CD4-positive, CD25-positive, alpha-beta regulatory T cell (primary cell): ENCODE measurements at regions not wholly inside any gene's neighbourhood (a gene's known extent, or its start where the extent isn't known, plus 50 kb on each side); places are given as distances from the start of the nearest gene placed in this dataset.

Experiments
- ATAC-seq, 2 donors: fragments of 150-1000 bp; cut with Tn5 transposase; one replicate each; pipeline ENCODE4 v1.10.0; 2021; ENCODE audit warnings: low read depth in 2 of 2, moderate number of reproducible peaks in 2 of 2, moderate library complexity in 1 of 2
- DNase-seq, 3 donors: peaks; one replicate each; pipeline versions ENCODE4 v3.0.0 to v3.0.0-alpha.2; 2012 to 2022; ENCODE audit warnings: mixed read lengths in 1 of 3
- H3K27ac ChIP-seq: one replicate; pipeline ENCODE4 v1.7.0; 2013; ENCODE audit warnings: mild to moderate bottlenecking, low read length; ENCODE audit not compliant: insufficient read depth, poor library complexity, severe bottlenecking
- H3K27me3 ChIP-seq: one replicate; pipeline ENCODE4 v1.7.0; 2013; ENCODE audit warnings: low read length; ENCODE audit not compliant: control insufficient read depth, insufficient read depth
- H3K36me3 ChIP-seq: one replicate; pipeline ENCODE4 v1.7.0; 2013; ENCODE audit warnings: mild to moderate bottlenecking, low read length, moderate library complexity; ENCODE audit not compliant: control insufficient read depth, insufficient read depth
- H3K4me1 ChIP-seq: 2 replicates; pipeline ENCODE4 v1.7.0; 2013; ENCODE audit warnings: mild to moderate bottlenecking, low read length; ENCODE audit not compliant: insufficient read depth, control insufficient read depth, poor library complexity, severe bottlenecking
- H3K4me3 ChIP-seq: one replicate; pipeline ENCODE4 v1.7.0; 2013; ENCODE audit warnings: low read depth, mild to moderate bottlenecking, low read length, moderate library complexity
- H3K9me3 ChIP-seq, 2 experiments: 1 replicate in 1 of 2; 2 replicates in 1 of 2; pipeline ENCODE4 v1.7.0; 2013; ENCODE audit warnings: low read length in 2 of 2, mild to moderate bottlenecking in 1 of 2, moderate library complexity in 1 of 2; ENCODE audit not compliant: control insufficient read depth in 2 of 2
- H3K27ac Mint-ChIP-seq, 3 donors: one replicate each; pipeline ENCODE4 v1.8.0; 2020 to 2022; ENCODE audit warnings: mild to moderate bottlenecking in 3 of 3, mixed read lengths in 3 of 3, moderate library complexity in 2 of 3
- H3K27me3 Mint-ChIP-seq: one replicate; pipeline ENCODE4 v1.8.0; 2022; ENCODE audit warnings: mild to moderate bottlenecking, mixed read lengths
- H3K36me3 Mint-ChIP-seq: one replicate; pipeline ENCODE4 v1.8.0; 2020; ENCODE audit warnings: mixed read lengths
- H3K4me1 Mint-ChIP-seq, 4 donors: one replicate each; pipeline ENCODE4 v1.8.0; 2020 to 2022; ENCODE audit warnings: mixed read lengths in 4 of 4, mild to moderate bottlenecking in 1 of 4
- H3K4me3 Mint-ChIP-seq, 4 donors: one replicate each; pipeline ENCODE4 v1.8.0; 2020 to 2022; ENCODE audit warnings: mild to moderate bottlenecking in 4 of 4, mixed read lengths in 4 of 4, moderate library complexity in 3 of 4
- H3K9me3 Mint-ChIP-seq, 7 donors: one replicate each; pipeline ENCODE4 v1.8.0; 2020 to 2022; ENCODE audit warnings: mixed read lengths in 7 of 7, mild to moderate bottlenecking in 3 of 7, moderate library complexity in 2 of 7

DNA sequence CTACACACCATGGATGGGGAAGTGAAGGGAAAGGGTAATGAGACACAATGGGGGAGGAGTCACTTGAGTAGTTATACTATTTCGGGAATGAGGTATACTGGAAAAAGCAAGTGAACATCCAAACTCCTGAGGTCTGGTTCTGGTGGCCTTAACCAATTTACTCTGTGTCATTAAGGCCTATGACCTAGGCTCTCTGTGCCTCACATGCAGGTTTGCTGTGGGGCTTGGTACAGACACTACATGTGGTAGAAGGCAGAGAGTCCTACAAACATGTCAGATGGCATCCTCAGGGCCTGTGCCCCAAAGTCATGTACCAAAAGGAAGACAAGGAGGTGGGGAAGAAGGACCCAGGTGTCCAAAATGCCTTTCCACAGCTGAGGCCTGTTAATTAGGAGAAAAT lies 98.9 kb downstream of the TRIM29 start:
- H3K36me3 Mint-ChIP-seq: no peaks in the 10 kb centered on the region
- H3K4me1 Mint-ChIP-seq: no peaks in the 10 kb centered on the region
- peaks cover 0 to 4% (median 0%) of the 10 kb centered on the region in 7 donors for H3K9me3 Mint-ChIP-seq
- no peak overlapping the region for H3K27ac Mint-ChIP-seq
- H3K4me3 ChIP-seq: no peak overlapping the region
- ATAC-seq (no peak), DNase-seq (no peak)
- H3K27ac ChIP-seq: no peak overlapping the region
- peaks cover 0 to 3% of the 10 kb centered on the region in 2 experiments for H3K9me3 ChIP-seq
- peaks cover 7% of the 10 kb centered on the region for H3K27me3 Mint-ChIP-seq
- no peaks in the 10 kb centered on the region for H3K4me1 ChIP-seq
- H3K27me3 ChIP-seq: no peaks in the 10 kb centered on the region
- no peaks in the 10 kb centered on the region for H3K36me3 ChIP-seq
- no peak overlapping the region for H3K4me3 Mint-ChIP-seq

DNA sequence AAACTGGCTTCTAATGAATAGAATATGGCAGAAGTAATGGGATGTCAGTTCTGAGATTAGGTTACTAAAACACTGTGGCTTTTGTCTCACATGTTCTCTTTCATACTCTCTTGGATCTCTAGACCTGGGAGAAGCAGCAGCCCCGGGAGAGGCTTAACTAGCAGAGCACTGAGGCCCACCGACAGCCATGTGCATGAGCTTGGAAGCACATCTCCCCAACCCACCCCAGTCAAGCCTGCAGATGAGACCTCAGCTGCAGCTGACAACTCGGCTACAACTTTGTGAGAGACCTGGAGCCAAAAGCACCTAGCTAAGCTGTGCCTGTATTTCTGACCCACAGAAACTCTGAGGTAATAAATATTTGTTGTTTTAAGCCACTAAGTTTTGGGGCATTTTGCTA lies 100.8 kb downstream of the TRIM29 start:
- no peaks in the 10 kb centered on the region for H3K4me1 Mint-ChIP-seq
- H3K4me3 Mint-ChIP-seq: no peak overlapping the region
- Histone ChIP-seq H3K9me3 (peaks cover 0 to 3% of the 10 kb centered on the region in 2 experiments), H3K36me3 (no peaks in the 10 kb centered on the region), H3K27me3 (no peaks in the 10 kb centered on the region), H3K27ac (no peak overlapping the region), H3K4me3 (no peak overlapping the region), H3K4me1 (no peaks in the 10 kb centered on the region)
- H3K27ac Mint-ChIP-seq: no peak overlapping the region
- H3K36me3 Mint-ChIP-seq: no peaks in the 10 kb centered on the region
- no peak for DNase-seq
- H3K27me3 Mint-ChIP-seq: peaks cover 3% of the 10 kb centered on the region
- no peak for ATAC-seq
- peaks cover 0 to 3% (median 0%) of the 10 kb centered on the region in 7 donors for H3K9me3 Mint-ChIP-seq

DNA sequence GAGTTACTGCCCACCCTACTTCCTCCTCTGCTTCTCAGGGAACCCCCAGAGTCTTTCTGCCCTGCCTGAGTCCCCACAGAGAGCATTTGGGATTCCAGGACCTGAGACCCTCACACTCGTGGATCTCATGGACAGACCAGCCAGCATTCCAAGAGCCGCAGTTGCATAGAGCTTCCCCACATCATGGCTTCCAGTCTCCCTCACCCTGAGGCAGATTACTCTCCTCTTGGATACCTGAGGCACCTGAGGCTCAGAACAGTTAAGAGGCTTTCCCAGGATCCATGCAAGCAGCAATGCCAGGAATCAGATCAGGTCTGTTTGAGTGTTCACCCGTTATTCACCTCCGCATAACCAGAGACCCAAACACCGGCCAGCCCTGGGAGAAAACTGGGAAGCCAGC lies 102.2 kb downstream of the TRIM29 start:
- no peaks in the 10 kb centered on the region for H3K4me1 Mint-ChIP-seq

DNA sequence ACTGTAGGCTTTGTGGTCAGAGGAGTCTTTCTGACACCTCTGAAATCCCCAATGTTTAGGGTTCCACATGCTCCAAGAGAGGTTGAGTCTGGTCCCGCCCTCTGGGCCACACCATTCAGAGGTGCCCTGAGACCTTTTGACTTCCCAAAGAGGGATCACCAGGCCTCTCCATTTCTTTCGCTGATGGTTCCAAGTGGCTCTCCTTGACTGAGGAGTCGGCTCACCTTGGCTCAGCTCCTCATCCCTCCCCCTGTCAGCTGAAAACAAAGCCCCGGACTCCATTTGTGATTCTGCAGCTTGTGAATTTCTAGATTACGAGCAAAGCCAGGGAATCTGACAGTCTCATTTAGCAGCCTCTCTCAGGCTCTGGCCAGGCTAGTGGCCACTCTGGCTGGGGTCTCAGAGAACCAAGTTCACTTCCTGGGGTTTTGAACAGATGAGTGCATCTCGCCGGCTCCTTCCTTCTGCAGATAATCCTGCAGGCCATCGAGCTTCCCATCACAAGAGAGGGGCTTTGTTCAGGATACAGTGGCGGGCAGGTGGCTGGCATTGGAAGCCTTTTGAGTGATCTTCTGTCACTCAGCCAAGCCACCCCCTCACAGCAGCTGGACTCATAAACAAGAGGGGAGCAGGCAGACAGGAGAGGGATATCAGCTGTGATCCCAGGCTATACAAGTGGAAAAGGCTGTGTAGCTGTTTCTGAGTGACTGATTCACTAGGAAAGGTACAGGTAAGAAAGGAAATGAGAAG lies 102.9 kb downstream of the TRIM29 start:
- no peaks in the 10 kb centered on the region for H3K4me1 Mint-ChIP-seq
- DNase-seq (no peak), ATAC-seq (no peak)
- Histone ChIP-seq H3K27ac (no peak overlapping the region), H3K4me1 (no peaks in the 10 kb centered on the region), H3K4me3 (no peak overlapping the region), H3K27me3 (no peaks in the 10 kb centered on the region), H3K36me3 (no peaks in the 10 kb centered on the region), H3K9me3 (peaks cover 0 to 3% of the 10 kb centered on the region in 2 experiments)
- H3K27me3 Mint-ChIP-seq: no peaks in the 10 kb centered on the region
- peaks cover 0 to 2% (median 0%) of the 10 kb centered on the region in 7 donors for H3K9me3 Mint-ChIP-seq
- H3K27ac Mint-ChIP-seq: no peak overlapping the region
- H3K36me3 Mint-ChIP-seq: no peaks in the 10 kb centered on the region
- no peak overlapping the region for H3K4me3 Mint-ChIP-seq

More for the DNA sequence above, 102.2 kb downstream of the TRIM29 start:
- no peaks in the 10 kb centered on the region for H3K4me1 ChIP-seq
- H3K27me3 ChIP-seq: no peaks in the 10 kb centered on the region
- no peak overlapping the region for H3K27ac ChIP-seq
- H3K36me3 Mint-ChIP-seq: no peaks in the 10 kb centered on the region
- H3K4me3 ChIP-seq: no peak overlapping the region
- H3K4me3 Mint-ChIP-seq: no peak overlapping the region
- ATAC-seq (no peak), DNase-seq (no peak)
- peaks cover 0 to 3% of the 10 kb centered on the region in 2 experiments for H3K9me3 ChIP-seq
- peaks cover 0 to 2% (median 0%) of the 10 kb centered on the region in 7 donors for H3K9me3 Mint-ChIP-seq
- H3K27me3 Mint-ChIP-seq: no peaks in the 10 kb centered on the region
- no peak overlapping the region for H3K27ac Mint-ChIP-seq
- H3K36me3 ChIP-seq: no peaks in the 10 kb centered on the region

DNA sequence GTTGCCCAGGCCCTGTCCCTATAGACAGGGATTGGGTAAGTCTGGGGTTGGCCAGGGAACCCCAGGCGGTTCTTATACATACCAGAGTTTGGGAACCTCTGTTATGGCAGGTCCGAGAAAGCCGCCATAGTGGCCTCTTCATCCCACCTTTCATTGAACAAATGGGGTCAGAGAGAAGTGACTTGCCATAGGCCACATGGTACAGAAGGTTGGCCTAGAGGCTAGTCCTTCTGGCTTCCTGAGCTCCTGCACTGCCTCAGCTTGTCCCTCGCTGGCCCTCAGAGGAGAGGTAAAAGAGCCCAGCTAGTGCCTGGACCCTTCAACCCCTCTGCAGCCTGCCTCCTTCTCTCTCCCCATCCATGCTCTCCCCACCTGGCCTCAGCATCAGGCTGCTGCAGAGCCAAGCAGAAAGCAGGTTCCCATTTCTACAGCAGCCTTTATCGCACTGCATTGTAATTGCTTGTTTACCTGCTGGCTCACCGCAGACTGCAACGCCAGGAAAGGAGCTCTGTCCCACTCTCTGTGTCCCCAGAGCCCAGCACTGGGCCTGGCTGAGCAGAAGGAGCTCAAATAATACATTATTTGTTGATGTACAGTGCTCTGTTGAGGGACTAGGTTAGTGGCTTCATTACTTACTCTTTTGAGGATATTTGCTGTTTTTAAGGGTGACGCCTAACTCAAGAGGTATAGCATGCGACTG lies 103.6 kb downstream of the TRIM29 start:
- no peak for ATAC-seq
- H3K4me1 Mint-ChIP-seq: no peaks in the 10 kb centered on the region
- H3K4me3 ChIP-seq: no peak overlapping the region
- H3K27ac Mint-ChIP-seq: no peak overlapping the region
- peaks cover 0 to 2% (median 0%) of the 10 kb centered on the region in 7 donors for H3K9me3 Mint-ChIP-seq
- no peaks in the 10 kb centered on the region for H3K27me3 Mint-ChIP-seq
- H3K4me1 ChIP-seq: no peaks in the 10 kb centered on the region
- no peaks in the 10 kb centered on the region for H3K36me3 ChIP-seq
- no peaks in the 10 kb centered on the region for H3K36me3 Mint-ChIP-seq
- no peak overlapping the region for H3K4me3 Mint-ChIP-seq
- no peak for DNase-seq
- H3K27ac ChIP-seq: no peak overlapping the region
- H3K9me3 ChIP-seq: peaks cover 0 to 3% of the 10 kb centered on the region in 2 experiments
- H3K27me3 ChIP-seq: no peaks in the 10 kb centered on the region

DNA sequence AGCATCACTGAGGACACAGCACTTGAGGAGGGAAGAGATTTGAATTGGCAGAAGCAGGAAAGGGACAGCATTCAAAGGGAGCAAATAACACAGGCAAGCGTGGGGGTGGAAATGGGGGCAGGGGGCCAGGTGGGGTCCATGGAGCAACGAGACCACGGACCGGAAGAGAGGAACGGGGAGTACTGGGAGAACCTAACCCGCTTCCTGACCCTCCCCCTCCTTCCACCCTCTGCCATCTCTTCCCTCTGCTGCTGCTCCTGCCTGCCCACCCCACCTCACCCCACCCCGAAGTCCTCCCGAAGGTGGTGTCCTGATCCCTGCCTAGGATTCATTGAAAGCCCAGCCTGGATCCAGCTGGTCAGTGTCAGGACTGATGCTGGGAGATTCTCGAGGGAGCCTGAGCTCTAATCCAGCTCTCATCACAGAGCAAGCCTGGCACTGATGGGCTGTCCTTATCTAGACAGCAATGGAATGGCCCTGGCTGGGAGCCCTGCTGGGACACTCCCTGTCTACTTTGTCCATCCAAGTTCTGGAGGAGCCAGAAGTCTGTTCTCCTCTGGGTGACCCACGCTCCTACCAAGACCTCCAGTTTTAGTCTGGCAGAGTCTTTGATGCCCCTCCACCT lies 105.0 kb downstream of the TRIM29 start:
- Histone ChIP-seq H3K9me3 (peaks cover 0 to 3% of the 10 kb centered on the region in 2 experiments), H3K36me3 (no peaks in the 10 kb centered on the region), H3K4me3 (no peak overlapping the region), H3K4me1 (no peaks in the 10 kb centered on the region), H3K27ac (no peak overlapping the region), H3K27me3 (no peaks in the 10 kb centered on the region)
- Mint-ChIP-seq H3K4me3 (no peak overlapping the region), H3K9me3 (peaks cover 0 to 2% (median 0%) of the 10 kb centered on the region in 7 donors), H3K27me3 (no peaks in the 10 kb centered on the region), H3K36me3 (no peaks in the 10 kb centered on the region), H3K4me1 (no peaks in the 10 kb centered on the region), H3K27ac (no peak overlapping the region)
- ATAC-seq: no peak
- DNase-seq: no peak

DNA sequence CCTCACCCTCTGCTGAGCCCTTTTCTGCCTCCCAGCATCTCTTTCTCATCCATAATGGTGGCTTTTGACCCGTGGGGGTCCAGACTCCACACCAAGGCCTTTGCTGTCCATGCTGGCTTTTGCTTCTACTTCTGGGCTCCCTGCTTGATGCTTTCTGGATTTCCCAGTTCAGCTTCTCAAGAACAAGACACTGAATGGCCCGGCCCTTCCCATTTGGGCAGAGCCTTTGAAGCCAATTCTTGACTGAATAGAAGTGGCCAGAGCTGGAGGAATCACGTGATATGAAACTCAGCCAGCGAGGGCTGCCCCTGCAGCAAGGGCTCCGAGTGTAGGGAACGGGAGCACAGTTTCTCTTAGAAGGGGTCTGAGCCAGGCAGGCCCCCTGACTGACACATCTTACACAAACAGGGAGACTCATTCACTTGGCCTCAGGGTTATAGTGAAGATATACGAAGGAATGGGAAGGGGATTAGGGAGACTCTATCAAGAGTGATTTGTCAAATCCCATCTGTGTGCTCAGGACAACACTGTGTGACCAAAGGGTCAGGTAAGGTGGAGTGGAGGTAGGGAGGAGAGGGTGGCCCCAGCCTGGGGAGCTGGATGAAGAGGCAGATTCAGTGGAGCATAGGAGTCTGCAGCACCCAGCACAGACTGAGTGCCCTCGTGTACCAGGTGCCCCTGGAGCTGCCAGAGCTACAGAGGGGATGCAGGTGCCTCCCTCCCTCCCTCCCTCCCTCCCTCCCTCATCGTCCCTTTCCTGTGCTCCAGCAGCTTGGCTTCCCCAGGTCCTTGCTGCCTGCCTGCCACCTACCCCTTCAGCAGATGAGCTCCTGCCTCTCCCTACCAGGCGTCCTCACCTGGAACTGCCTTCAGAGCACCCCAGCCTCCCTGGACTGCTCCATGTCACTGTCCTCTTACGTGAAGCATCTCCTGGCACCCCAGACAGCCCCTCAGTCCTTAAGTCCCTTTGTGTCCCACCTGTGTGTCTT lies 106.0 kb downstream of the TRIM29 start:
- Mint-ChIP-seq H3K9me3 (peaks cover 0 to 2% (median 0%) of the 10 kb centered on the region in 7 donors), H3K36me3 (no peaks in the 10 kb centered on the region), H3K27me3 (no peaks in the 10 kb centered on the region), H3K4me3 (no peak overlapping the region), H3K27ac (no peak overlapping the region), H3K4me1 (no peaks in the 10 kb centered on the region)
- ATAC-seq: no peak
- no peaks in the 10 kb centered on the region for H3K27me3 ChIP-seq
- H3K4me3 ChIP-seq: no peak overlapping the region
- no peaks in the 10 kb centered on the region for H3K9me3 ChIP-seq
- H3K36me3 ChIP-seq: no peaks in the 10 kb centered on the region
- no peak overlapping the region for H3K27ac ChIP-seq
- DNase-seq: no peak
- H3K4me1 ChIP-seq: no peaks in the 10 kb centered on the region
